ENCODE measurements at regions not wholly inside any gene's neighbourhood (a gene's known extent, or its start where the extent isn't known, plus 50 kb on each side); places are given as distances from the start of the nearest gene placed in this dataset.

DNA sequence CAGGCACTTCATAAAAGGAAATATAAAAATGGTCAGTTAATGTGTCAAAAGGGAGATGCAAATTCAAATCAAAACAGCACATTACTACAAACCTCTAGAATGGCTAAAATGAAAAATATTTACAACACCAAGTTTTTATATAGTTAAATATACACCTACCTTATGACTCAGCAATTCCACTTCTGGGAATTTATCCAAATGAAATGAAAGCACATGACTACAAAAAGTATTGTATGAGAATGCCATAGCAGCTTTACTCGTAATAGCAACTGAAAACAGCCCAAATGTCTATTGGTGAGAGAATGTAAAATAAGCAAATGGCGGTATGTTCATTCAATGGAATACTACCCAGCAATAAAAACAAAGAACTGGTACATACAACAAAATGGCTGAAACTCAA is 175.8 kb upstream of the SPAG17 start:
- Histone ChIP-seq H2AFZ (ENCODE audit: low read length) (peak overlapping the region; percentile 94; the same call in 1 of the 2 replicates), H3K79me2 (ENCODE audit: insufficient read depth, low read length) (no peaks in the 10 kb centered on the region), H3F3A (ENCODE audit: insufficient read depth, low read length) (peaks cover 4% of the 10 kb centered on the region; the same call in 1 of the 2 replicates), H3K4me2 (ENCODE audit: low read length) (no peak overlapping the region), H4K20me1 (ENCODE audit: insufficient read depth, low read length) (no peaks in the 10 kb centered on the region), H3K4me3 (ENCODE audit: low read depth, low read length, poor library complexity, severe bottlenecking) (no peak overlapping the region), H3K9ac (ENCODE audit: low read length) (no peak overlapping the region), H3K36me3 (ENCODE audit: insufficient read depth, low read length) (no peaks in the 10 kb centered on the region; the same call in 1 of the 2 replicates), H3K9me3 (ENCODE audit: low read length) (peaks cover 15% of the 10 kb centered on the region), H3K9me2 (ENCODE audit: low read depth, low read length) (no peaks in the 10 kb centered on the region), H3K27ac (ENCODE audit: low read depth, low read length, poor library complexity, severe bottlenecking) (no peak overlapping the region), H3K4me1 (ENCODE audit: insufficient read depth, low read length, severe bottlenecking) (no peaks in the 10 kb centered on the region), H3K27me3 (ENCODE audit: insufficient read depth, low read length) (no peaks in the 10 kb centered on the region)
- TF ChIP-seq EZH2 (IDR thresholded peaks at IDR 0.05; ENCODE audit: borderline replicate concordance, low read length) (no peak), CTCF (IDR thresholded peaks at IDR 0.05; ENCODE audit: low read length) (no peak)

DNA sequence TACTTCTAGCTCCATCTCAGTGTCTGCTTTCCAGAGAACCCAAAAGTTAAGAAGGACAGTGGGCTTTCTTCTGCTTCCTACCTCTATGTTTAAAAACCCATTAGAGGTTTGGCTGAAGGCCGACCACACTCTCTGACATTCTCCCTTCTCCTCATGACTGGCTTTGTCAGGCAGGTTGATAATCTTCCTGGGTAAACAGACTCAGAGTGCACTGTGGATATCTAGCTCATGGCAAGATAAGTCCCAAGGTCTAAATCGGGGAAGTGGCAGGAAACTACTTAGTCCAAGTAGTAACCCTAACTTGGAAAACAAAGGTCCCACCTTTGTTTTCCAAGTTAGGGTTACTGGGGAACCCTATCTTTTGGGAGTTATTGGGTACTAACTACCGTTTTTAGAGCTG is 161.9 kb upstream of the SPAG17 start:
- Histone ChIP-seq H3K4me3 (ENCODE audit: low read depth, low read length, poor library complexity, severe bottlenecking) (no peak overlapping the region), H3K79me2 (ENCODE audit: insufficient read depth, low read length) (no peaks in the 10 kb centered on the region), H4K20me1 (ENCODE audit: insufficient read depth, low read length) (no peaks in the 10 kb centered on the region), H3F3A (ENCODE audit: insufficient read depth, low read length) (no peaks in the 10 kb centered on the region), H3K9ac (ENCODE audit: low read length) (no peak overlapping the region), H2AFZ (ENCODE audit: low read length) (no peak overlapping the region), H3K27me3 (ENCODE audit: insufficient read depth, low read length) (no peaks in the 10 kb centered on the region), H3K36me3 (ENCODE audit: insufficient read depth, low read length) (no peaks in the 10 kb centered on the region), H3K9me3 (ENCODE audit: low read length) (no peaks in the 10 kb centered on the region), H3K4me2 (ENCODE audit: low read length) (no peak overlapping the region), H3K27ac (ENCODE audit: low read depth, low read length, poor library complexity, severe bottlenecking) (no peak overlapping the region), H3K4me1 (ENCODE audit: insufficient read depth, low read length, severe bottlenecking) (peaks cover 17% of the 10 kb centered on the region), H3K9me2 (ENCODE audit: low read depth, low read length) (no peaks in the 10 kb centered on the region)
- no peak for TF ChIP-seq EZH2 (IDR thresholded peaks at IDR 0.05; ENCODE audit: borderline replicate concordance, low read length)
- no peak for TF ChIP-seq CTCF (IDR thresholded peaks at IDR 0.05; ENCODE audit: low read length)

DNA sequence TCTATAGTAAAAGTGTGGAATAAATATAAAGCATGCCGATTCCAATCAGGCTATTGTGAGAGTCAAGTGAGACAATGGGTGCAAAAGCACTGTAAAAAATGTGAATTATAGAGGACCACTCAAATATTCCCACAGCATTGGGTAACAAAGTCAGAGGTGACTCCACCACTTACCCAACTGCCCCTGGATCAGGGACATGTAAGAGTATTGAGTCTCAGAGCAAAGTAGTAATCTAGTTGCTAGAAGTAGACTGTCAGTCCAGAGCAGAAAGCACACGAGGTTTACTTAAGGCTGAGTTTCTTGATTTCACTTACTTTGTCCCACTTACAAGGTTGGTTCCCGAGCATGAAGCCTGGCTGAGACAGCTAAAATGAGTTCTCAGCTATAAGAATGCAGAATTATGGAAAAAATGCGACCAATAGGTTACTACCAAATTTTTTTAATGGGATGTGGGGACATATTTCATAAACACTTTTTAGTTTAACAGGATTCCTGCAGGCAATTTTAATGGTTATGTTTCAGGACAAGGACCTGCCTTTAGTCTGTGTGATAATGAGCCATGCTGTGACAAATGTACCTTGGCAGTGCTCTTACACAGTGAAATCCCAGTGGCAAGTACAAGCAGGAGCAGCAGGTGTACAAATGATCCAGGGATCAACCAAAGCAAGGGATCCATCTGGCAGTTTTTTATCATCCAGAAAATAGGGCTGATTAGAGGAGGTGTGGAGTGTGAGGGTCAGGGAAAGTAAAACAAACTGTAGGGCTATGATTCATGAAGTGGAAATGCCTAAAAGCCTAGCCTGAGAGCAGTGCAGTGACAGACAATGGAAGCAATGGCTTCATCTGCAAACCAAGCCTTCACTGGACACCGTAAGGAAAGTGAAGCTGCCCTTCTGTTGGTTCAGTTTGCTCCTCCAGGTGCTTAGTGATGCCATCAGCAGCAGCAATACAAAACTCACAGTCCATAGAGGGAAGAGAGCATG is 156.2 kb upstream of the SPAG17 start:
- Histone ChIP-seq H3K4me1 (ENCODE audit: insufficient read depth, low read length, severe bottlenecking) (peaks cover 74% of the 10 kb centered on the region), H3K9me2 (ENCODE audit: low read depth, low read length) (no peaks in the 10 kb centered on the region), H3F3A (ENCODE audit: insufficient read depth, low read length) (no peaks in the 10 kb centered on the region), H4K20me1 (ENCODE audit: insufficient read depth, low read length) (no peaks in the 10 kb centered on the region), H3K36me3 (ENCODE audit: insufficient read depth, low read length) (no peaks in the 10 kb centered on the region), H2AFZ (ENCODE audit: low read length) (no peak overlapping the region), H3K4me2 (ENCODE audit: low read length) (no peak overlapping the region; the same call in 1 of the 2 replicates), H3K79me2 (ENCODE audit: insufficient read depth, low read length) (no peaks in the 10 kb centered on the region), H3K9ac (ENCODE audit: low read length) (no peak overlapping the region; the same call in 1 of the 2 replicates), H3K27ac (ENCODE audit: low read depth, low read length, poor library complexity, severe bottlenecking) (peak overlapping the region; percentile 54), H3K27me3 (ENCODE audit: insufficient read depth, low read length) (no peaks in the 10 kb centered on the region), H3K9me3 (ENCODE audit: low read length) (no peaks in the 10 kb centered on the region), H3K4me3 (ENCODE audit: low read depth, low read length, poor library complexity, severe bottlenecking) (no peak overlapping the region)
- TF ChIP-seq CTCF (IDR thresholded peaks at IDR 0.05; ENCODE audit: low read length), result no peak
- TF ChIP-seq EZH2 (IDR thresholded peaks at IDR 0.05; ENCODE audit: borderline replicate concordance, low read length), result no peak
